ENCODE measurements at regions not wholly inside any gene's neighbourhood (a gene's known extent, or its start where the extent isn't known, plus 50 kb on each side); places are given as distances from the start of the nearest gene placed in this dataset.
"Not testable (repeated sequence)": the region's sequence is repeated elsewhere in the genome, so short reads cannot be mapped to it uniquely, and the experiment has no call there.

DNA sequence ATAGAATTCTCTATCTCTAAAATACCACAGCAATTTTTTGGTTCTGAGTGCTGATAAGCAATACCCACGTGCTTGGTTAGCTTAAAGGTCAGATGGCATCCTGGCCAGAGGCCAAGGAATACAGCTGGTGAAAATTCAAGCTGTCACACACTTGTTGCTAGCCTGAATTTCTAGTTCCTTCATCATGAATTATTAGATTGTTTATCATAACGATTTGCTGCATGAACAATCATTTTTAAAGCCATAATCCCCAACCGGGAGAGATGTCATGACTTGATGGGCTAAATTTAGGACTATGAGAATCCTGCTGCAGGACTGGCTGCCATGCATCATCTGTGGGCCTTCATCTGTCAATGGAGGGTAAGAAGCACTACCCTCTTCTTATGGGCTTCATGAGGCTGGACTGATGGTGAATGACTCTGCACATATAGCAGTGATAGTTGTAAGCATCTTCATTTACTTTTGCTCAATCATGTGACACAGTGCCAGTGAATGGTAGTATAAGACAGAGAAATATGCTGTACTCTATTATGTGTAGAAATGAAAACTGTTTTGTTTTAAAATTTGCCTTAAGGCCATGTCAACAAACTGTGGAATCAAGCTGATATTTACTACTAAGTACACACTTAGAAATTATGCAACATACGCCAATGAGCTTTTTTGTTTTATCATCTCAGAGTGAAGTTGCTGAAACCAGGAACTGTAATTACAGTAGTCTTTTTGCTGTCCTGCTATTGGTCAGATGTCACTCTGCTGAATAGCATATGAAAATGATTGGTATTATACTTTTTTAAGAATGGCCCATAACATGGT, 80.5 kb upstream of the RALGPS2 start:
- no peak for DNase-seq

DNA sequence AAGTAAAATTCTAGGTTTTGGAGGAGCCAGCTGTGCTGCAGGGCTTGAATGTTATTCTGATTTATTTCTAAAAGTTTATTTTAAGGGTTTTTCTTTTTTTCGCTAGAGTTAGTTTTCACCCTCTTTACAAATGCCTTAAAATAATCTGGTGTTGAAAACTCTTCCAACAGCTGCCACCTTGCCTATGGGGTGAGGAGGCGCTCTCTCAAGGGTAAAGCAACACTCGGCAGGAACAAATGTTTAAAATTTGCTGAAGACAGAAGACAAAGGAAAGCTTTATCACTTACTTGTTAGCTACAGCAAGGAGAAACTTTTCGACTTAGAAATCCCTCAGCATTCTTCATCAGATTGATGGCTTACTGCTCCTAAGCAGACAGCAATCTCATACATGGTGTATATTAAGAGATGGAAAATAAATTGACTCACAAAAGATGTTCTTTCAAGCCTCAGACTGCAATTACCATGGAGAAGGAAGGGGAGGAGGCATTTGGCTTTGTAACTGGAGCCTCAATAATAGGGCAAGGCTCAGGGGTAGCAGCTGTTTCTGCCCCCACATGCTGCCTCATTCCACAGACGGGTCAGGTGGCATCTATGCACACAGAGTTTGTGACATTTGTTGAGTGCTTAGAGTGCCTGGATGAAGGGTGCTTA, 79.8 kb upstream of the RALGPS2 start:
- no peak for DNase-seq

DNA sequence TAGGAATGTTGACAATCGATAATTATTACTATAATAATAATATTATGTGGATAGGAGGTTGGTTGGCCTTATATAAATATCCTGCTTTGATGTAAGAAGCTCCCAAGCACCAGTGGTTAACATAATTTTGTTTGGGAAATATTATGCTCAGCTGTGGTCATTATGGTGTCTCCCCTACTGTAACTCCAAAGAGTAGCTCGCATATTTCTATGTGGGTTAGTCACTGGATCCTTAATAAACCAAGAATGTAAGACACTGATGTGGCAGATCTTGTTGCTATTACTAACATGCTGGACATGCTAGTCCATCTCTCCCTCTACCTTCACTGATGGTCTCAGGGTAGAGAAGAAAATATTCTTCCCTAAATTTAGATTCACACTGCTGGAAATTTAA, 79.2 kb upstream of the RALGPS2 start:
- no peak for DNase-seq

DNA sequence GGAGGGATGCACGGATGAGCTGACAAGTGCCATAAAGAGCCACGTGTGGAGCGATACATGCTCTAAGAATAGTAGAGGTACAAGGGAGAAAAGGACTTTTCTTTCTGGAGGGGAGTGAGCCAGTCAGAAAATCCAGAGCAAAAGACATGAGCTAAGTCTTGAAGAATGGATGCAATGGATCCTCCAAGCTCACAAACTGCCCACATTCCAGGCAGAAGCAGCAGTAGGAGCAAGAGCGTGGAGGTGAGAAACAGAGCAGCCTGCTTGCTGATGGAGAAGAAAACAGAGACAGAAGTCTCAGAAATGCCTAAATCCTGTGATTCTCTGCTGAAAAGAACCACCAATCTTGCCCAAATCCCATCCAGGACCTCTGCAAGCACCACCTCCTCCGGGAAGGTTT, 78.2 kb upstream of the RALGPS2 start:
- DNase-seq, result no peak

DNA sequence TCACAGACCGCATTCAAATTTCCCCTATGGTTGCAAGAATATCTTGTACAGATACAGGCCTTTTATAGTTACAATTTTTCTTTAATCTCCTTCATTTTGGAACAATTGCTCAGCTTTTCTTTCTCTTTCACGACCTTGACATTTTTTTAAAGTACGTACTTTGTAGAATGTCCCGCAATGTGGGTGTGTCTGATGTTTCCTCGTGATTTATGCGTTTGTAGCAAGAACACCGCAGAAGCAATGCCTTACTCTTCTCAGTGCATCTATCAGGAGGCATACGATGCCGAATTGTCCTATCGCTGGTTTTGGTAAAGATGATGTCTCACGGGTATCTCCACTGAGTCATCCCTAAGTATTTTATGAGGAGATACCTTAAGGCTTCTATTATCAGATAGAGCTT, 76.9 kb upstream of the RALGPS2 start:
- no peak for DNase-seq

DNA sequence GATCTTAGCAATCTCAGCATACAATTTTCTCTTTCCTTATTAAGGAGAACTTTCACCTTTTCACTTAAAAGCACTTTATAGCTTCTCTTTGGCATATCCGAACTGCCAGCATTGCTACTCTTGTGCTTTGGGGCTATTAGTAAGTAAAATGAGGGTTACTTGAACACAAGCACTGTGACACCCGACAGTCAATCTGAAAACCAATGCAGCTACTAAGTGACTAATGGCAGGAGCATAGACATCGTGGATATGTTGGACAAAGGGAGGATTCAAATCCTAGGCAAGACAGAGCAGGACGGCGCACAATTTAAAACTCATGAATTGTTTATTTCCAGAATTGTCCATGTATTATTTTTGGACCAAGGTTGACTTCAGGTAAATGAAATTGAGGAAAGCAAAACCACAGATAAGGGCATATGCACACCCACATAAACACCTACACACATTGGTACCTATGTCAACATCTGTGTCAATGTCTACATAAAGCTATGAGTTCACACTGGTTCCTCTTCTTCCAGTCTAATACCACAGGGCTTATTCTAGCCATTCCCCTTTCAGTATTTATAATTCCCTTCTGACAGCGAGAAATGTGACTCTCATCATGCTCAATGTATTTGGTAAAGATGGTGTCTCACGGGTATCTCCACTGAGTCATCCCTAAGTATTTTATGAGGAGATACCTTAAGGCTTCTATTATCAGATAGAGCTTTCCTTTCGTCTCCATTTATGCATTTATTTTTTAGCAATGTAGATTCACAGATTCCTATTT, 75.3 kb upstream of the RALGPS2 start:
- no peak for DNase-seq

DNA sequence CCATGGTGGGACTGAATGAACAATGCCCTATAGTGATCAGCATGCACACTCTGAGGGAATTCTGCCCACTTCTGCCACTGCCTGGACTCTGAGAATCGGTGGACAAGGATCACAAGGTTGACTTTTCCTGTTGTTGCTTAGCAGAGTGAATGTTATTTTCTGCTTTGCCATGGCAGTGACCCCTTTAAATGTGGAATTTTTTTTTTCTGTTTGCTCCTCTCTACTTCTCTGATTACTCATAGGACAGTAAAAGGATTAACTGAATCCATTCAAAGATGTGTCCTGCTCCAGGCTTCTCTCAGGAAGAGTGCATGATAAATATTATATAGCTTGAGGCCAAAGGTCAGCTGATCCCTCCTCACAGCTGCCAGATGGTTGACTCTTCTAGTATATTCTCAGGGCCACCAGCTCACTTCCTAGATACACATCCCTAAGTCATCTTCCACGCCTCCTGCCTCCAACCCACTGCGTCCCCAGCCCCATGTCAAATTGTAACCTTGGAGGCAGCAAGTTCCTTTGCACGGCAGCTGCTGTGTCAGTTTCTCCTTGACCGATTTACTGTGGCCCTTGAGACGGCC, 74.0 kb upstream of the RALGPS2 start:
- DNase-seq, result no peak

DNA sequence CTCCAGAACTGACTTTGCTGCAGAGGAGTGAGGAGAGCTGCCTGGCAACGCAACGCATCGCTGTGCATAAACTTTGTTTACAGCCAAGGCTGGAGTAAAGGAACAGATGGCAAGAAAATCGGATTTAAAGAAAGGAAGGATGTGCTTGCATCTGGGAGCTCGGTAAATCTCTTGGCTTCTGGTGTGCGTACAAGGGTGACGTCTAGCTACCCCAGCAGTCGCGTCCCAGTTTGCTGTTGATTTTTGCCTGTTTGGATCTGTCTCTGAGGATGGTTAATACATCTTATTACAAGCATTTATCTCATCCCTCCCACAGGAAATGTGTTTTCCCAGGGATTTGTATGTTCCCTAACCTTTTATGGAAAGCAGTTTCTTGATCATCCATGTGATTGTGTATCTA, 73.3 kb upstream of the RALGPS2 start:
- DNase-seq, result no peak

DNA sequence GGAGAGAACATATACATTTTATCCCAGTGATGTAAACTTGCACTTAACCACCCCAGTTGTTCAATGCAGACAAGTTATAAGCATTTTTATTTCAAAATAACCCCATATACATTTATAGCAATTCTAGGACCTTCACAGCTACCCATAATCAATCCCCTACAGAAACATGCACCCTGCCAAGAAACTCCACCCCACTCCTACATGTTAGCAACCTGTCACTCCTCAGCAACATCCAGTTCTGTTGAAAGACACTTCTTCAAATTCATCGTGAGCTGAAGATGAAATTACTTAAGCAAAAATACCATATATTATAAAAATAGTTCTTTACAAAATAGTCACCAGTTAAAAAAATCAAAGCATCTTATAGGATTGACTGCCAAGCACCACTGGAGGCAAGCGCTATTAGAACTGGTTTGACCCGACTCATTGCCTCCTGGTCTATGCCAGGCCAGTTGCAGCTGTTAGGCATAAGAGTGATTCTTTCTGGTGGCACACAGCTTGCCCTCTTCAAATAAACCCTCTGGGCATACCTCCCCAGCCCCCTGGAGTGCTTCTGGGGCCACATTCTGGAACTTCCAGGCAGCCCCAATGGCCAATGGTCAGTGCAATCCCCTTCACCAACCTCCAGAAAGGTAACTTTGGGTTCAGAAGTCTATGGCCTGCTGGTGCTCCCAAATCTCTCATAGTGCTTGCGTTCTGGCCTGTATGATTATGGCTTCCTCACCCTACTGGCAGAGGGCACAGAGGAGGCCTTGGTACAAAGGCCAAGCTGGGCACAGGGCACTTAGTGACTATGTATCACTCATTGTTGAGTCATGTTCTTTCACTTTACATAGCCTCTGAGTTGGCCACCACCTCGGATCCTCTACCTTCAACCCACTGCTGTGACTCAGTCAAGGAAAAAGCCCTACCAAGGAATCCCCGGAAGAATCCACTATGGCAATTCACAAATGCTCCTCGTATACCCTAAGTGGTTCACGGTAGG, 72.2 kb upstream of the RALGPS2 start:
- DNase-seq, result no peak

DNA sequence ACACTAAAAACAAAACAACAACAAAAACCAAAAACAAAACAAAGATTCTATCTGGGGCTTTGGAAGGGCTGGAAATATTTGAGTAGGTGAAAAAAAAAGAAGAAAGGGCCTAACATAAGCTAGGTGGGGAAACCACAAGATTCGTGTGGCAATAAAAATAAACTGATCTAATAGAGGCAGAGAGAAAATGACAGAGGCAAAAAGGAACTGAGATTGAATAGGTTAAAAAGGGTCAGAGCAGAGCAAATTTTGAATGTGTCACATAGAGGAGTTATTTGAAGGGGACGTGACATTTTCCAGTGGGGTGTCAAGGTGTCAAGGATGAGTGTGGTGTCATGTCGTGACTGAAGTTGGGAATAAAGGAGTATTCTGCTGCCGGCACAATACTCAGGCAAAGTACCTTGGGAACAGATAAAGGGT, 65.2 kb upstream of the RALGPS2 start:
- DNase-seq, result no peak

DNA sequence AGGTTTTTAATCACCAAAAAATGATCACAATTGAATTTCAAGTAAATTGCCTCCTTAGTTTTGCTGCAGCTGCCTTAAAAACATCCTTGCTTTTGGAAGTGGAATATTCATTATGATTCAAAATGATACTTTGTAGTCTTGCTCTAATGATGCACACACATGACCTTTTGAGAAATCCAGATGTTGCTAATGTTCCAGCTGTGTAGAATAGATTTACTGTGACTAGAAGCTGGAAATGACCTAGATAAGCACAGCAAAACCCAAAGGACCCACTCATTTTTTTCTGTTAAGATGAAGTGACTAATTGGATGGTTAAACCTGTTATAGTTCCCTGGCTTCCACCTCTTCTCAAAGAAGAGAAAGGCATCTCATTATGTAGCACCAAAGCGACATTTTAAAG, 64.6 kb upstream of the RALGPS2 start:
- no peak for DNase-seq

DNA sequence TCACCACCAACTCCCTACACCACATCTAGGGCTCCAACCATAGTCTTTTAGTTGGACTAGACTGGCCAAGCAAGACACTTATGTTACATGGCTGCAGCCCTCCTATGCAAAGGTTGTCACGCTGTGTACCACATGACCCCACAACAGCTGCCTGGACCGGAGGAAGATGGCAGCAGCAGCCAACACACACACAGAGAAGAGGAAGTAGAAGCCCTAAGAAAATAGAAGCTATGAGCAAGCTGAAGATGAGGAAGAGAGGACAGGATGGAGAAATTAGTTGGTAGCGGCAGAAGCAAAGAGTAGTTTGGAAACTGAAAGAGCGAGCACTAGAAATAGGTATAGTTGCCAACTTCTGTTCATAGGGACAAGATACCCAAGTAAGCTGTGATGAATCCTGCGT, 60.8 kb upstream of the RALGPS2 start:
- peak in 1 of 2 experiments; percentile 32 for DNase-seq

DNA sequence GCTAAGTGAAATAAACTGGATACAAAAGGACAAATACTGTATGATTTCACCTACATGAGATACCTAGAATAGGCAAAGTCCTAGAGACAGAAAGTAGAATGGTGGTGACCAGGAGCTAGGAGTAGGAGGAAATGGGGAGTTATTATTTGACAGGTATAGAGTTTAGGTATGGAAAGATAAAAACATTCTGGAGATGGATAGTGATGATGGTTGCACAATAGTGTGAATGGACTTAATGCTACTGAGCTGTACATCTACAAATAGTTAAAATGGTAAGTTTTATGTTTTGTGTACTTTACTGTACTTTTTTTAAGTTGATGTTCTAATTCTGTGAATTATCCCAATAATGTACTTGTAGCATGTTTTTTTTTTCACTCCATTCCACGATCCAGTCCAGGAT, 59.5 kb upstream of the RALGPS2 start:
- no peak for DNase-seq

DNA sequence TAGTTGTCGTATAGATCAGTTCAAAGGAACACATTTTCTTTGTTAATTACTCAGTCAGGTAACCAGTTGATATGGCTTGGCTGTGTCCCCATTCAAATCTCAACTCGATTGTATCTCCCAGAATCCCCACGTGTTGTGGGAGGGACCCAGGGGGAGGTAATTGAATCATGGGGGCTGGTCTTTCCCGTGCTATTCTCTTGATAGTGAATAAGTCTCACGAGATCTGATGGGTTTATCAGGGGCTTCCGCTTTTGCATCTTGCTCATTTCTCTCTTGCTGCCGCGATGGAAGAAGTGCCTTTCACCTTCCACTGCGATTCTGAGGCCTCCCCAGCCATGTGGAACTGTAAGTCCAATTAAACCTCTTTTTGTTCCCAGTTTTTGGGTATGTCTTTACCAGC, 58.2 kb upstream of the RALGPS2 start:
- DNase-seq, result not testable (repeated sequence)

DNA sequence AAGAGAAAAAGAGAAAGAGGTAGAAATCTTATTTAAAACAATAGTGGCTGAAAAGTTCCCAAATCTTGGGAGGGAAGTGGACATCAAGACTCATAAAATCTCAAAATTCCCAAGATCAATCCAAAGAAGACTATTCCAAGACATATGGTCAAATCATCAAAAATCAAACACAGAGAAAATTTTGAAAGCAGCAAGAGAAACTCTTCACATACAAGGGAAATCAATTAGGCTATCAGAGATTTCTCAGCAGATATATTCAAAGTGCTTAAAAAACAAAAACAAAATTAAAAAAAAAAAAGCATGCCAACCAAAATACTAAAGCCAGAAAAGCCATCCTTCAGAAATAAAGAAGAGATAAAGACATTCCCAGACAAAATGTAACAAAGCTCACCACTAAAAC, 52.6 kb upstream of the RALGPS2 start:
- DNase-seq, result no peak

DNA sequence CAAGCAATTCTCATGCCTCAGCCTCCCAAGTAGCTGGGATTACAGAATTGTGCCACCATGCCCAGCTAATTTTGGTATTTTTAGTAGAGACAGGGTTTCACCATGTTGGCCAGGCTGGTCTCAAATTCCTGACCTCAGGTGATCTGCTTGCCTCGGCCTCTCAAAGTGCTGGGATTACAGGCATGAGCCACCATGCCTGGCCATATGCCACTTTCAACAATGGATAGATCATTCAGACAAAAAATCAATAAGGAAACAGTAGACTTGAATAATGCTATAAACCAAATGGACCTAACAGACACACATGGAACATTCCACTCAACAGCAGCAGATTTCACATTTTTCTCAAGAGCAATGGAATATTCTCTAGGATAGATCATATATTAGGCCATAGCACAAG, 50.5 kb upstream of the RALGPS2 start:
- DNase-seq, result not testable (repeated sequence)
